Upper lobe of right lung (tissue), 1 donor: ENCODE measurements at regions not wholly inside any gene's neighbourhood (a gene's known extent, or its start where the extent isn't known, plus 50 kb on each side); places are given as distances from the start of the nearest gene placed in this dataset.

Experiments
- ATAC-seq: fragments of 200-7000 bp; cut with Tn5 transposase; one replicate; pipeline ENCODE4 v1.9.1; 2020; ENCODE audit warnings: mild to moderate bottlenecking, moderate library complexity
- DNase-seq: peaks from one replicate; pipeline ENCODE4 v3.0.0-alpha.2; 2020
- H3K27ac ChIP-seq: fragments of 200-600 bp; one replicate; pipeline ENCODE4 v1.8.0; 2022
- H3K27me3 ChIP-seq: fragments of 200-600 bp; one replicate; pipeline ENCODE4 v1.8.0; 2022; ENCODE audit warnings: mild to moderate bottlenecking
- H3K36me3 ChIP-seq: fragments of 200-600 bp; one replicate; pipeline ENCODE4 v1.8.0; 2022
- H3K4me1 ChIP-seq: fragments of 200-600 bp; one replicate; pipeline ENCODE4 v1.8.0; 2022
- H3K4me3 ChIP-seq: fragments of 200-600 bp; one replicate; pipeline ENCODE4 v1.8.0; 2022; ENCODE audit warnings: mild to moderate bottlenecking
- H3K9me3 ChIP-seq: fragments of 200-600 bp; one replicate; pipeline ENCODE4 v1.8.0; 2022
- intact Hi-C: fragments of 100-400 bp; cut with DNase I; formaldehyde crosslinking; loops from one replicate; pipeline ENCODE4 v1.11.0; 2022
- TF ChIP-seq, protein P1 (sequence below): fragments of 200-600 bp; IDR thresholded peaks from one replicate; pipeline ENCODE4 v1.8.0; 2022; ENCODE audit warnings: antibody characterized with exemption
- donor health status: DM: no; HTN: yes; CAD: no; lungs with severe emphysema.

DNA sequence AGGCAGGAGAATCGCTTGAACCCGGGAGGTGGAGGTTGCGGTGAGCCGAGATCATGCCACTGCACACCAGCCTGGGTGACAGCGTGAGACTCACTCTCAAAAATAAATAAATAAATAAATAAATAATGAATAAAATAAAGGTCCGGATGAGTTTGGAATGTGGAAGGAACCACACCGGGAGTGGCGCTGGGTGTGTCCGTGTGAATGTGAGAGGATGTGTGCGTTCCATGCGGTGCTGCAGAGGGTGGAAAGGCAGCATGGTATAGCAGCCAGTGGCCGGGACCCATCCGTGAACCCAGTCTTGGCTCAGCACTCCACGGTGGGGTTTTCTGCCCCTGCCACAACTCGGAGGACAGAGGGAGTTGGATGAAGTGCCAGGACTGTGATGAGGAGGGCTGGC lies 56.2 kb upstream of the POFUT2 start:
- H3K9me3 ChIP-seq, result no peaks in the 10 kb centered on the region
- no peaks in the 10 kb centered on the region for H3K27me3 ChIP-seq
- H3K36me3 ChIP-seq, result no peaks in the 10 kb centered on the region
- no peak for ATAC-seq
- H3K27ac ChIP-seq, result no peak overlapping the region
- intact Hi-C loops, result no loop called here
- H3K4me1 ChIP-seq, result peaks cover 9% of the 10 kb centered on the region
- H3K4me3 ChIP-seq, result no peak overlapping the region
- TF ChIP-seq, protein P1, sequence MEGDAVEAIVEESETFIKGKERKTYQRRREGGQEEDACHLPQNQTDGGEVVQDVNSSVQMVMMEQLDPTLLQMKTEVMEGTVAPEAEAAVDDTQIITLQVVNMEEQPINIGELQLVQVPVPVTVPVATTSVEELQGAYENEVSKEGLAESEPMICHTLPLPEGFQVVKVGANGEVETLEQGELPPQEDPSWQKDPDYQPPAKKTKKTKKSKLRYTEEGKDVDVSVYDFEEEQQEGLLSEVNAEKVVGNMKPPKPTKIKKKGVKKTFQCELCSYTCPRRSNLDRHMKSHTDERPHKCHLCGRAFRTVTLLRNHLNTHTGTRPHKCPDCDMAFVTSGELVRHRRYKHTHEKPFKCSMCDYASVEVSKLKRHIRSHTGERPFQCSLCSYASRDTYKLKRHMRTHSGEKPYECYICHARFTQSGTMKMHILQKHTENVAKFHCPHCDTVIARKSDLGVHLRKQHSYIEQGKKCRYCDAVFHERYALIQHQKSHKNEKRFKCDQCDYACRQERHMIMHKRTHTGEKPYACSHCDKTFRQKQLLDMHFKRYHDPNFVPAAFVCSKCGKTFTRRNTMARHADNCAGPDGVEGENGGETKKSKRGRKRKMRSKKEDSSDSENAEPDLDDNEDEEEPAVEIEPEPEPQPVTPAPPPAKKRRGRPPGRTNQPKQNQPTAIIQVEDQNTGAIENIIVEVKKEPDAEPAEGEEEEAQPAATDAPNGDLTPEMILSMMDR, result no peak
- DNase-seq, result no peak

DNA sequence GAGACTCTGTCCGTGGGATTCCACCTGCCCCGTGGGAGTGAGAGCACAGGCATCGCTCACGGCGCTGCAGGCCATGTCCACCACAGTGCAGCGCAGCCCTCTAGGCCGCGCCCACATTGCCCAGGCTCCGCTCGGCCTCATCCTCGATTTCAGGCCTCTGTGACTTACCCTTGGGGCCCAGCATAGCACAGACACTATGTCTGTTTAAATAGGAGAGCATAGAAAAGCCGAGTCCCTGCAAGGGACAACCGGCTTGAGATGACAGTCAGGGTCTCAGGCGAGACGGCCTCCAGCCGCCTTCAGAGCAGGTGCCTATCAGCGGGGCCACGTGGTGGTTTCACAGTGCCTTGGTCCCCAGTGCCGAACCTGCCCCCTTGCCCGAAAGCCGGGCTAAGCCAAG lies 56.9 kb upstream of the POFUT2 start:
- TF ChIP-seq, protein P1, result no peak
- ATAC-seq (peak; percentile 36), DNase-seq (no peak)
- Histone ChIP-seq H3K36me3 (no peaks in the 10 kb centered on the region), H3K4me1 (peaks cover 9% of the 10 kb centered on the region), H3K9me3 (no peaks in the 10 kb centered on the region), H3K4me3 (no peak overlapping the region), H3K27ac (no peak overlapping the region), H3K27me3 (no peaks in the 10 kb centered on the region)
- intact Hi-C loops, result no loop called here

DNA sequence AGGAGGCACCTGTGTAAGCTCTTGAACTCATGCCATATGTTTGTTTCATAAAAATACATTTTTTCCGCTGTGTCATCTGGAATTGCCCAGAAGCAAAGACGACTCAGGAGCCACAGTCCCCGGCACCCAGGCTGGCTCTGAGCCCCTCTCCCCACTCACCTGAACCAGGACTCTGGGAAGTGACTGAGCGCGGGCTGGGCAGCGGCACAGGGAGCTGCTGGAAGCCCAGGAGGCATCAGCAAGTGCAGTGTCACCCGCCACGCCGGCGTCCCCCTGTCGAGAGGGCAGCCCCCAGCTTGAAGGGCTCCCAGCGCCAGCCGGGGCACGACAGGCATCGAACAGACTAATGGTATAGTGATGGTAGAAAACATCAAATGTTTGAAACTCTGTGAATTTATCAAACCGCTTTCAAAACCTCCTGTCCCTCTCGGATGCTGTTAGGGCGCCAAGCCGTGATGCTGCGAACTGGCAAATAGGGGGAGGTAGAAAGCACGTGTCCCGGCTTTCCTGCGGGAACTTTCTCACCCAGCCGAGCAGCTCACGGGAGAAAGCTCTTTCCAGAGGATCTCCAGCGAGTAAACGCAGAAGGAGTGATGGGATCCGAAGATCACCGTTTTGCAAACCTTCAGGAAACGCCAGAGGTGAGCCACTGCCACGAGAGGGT lies 57.8 kb upstream of the COL18A1 start:
- Histone ChIP-seq H3K4me3 (no peak overlapping the region), H3K4me1 (peaks cover 13% of the 10 kb centered on the region), H3K27me3 (no peaks in the 10 kb centered on the region), H3K27ac (no peak overlapping the region), H3K36me3 (no peaks in the 10 kb centered on the region), H3K9me3 (no peaks in the 10 kb centered on the region)
- DNase-seq (no peak), ATAC-seq (no peak)
- intact Hi-C loops, result no loop called here
- TF ChIP-seq, protein P1, result no peak

DNA sequence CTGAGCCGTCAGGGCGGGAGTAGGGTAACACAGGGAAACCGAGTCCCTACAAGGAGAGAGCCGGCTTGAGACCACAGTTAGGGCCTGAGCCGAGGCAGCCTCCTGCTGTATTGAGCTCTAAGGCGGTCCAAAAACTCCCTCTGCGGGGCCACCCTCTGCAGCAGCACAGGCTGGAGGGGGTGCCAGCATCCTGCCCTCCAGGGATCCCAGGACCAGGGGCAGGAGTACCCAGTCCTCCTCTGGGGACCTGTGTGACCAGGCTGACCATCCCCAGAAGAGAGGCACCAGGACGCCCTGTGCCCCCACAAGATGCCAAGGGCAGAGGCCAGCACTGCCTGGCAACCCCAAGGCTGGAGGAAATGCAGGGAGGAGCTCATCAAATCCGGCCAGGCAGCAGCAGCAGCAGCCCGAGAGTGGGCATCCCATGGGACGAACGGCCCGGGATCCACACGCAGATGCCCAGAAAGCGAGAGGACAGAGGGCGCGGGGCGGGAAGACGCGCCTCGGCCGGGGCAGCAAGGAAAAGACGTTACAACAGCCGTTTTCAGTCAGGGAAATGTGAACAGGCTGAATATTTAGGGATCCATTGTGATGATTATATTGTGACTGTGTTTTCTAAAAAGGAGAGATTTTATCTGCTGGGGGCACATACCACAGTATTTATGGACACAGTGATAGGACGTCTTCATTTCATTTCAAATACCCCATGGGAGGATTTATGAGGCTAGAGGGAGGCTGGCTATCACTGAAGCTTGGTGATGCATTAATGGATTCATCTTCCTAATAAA lies 57.1 kb upstream of the COL18A1 start:
- DNase-seq (no peak), ATAC-seq (no peak)
- peak overlapping the region; percentile 42 for H3K27ac ChIP-seq
- H3K36me3 ChIP-seq, result no peaks in the 10 kb centered on the region
- H3K9me3 ChIP-seq, result no peaks in the 10 kb centered on the region
- peaks cover 13% of the 10 kb centered on the region for H3K4me1 ChIP-seq
- H3K4me3 ChIP-seq, result no peak overlapping the region
- intact Hi-C loops, result no loop called here
- TF ChIP-seq, protein P1, result no peak
- H3K27me3 ChIP-seq, result no peaks in the 10 kb centered on the region

DNA sequence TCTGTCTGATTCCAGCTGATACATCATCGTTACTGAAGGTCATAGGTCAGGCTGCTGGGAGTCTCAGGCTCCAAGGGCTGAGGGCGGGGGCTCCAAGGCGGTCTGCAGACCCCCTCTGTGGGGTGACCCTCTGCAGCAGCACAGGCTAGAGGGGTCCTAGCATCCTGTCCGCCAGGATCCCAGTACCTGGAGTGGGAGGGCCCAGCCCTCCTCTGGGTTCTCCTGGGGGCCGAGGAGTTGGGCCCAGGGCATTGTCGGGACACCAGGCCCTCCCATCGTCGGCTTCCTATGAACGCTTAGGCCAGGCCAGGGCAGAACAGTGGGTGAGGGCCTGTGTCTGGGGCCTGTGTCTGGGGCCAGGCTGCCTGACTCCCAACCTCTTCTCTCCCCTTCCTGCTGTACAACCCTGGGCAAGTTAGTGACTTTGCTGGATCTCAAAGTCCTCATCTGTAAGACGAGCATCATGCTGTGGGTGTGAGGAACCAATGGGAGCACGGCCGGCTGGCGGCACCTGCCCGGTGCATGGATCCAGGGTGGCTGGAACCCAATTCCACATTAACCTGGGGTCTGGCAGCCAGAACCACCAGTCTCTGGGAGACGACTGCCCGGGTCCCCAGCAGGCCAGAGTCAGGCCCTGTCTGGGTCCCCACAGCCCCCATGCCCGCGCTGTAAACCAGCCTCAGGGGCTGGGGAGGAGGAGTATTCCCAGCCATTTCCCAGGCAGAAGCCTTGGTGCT lies 56.2 kb upstream of the COL18A1 start:
- TF ChIP-seq, protein P1, result no peak
- Histone ChIP-seq H3K27ac (peak overlapping the region; percentile 42), H3K4me3 (no peak overlapping the region), H3K36me3 (no peaks in the 10 kb centered on the region), H3K9me3 (no peaks in the 10 kb centered on the region), H3K27me3 (no peaks in the 10 kb centered on the region), H3K4me1 (peaks cover 13% of the 10 kb centered on the region)
- ATAC-seq (no peak), DNase-seq (no peak)
- intact Hi-C loops, result no loop called here
